ENCODE measurements at regions not wholly inside any gene's neighbourhood (a gene's known extent, or its start where the extent isn't known, plus 50 kb on each side); places are given as distances from the start of the nearest gene placed in this dataset.

DNA sequence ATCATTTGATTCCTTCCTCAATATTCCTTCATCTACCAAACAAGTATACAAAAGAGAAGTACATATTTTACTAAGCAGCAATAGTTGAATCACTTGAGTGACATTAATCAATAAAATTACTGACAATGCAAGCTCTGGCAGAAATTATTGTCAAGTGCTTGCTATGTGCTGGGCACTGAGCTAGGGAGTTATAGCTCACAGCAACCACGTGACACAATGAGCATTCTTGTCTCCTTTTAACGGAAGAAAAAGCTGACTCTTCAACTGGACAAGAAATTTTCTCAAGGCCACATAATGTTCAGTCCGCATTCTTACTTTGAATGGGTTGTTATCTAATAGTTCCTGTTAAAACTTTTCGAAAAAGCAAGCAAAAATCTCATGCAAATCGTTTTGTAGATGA is 500.1 kb downstream of the PYDC2 start:
- Mint-ChIP-seq H3K4me1 (ENCODE audit: low read depth, unreplicated experiment) (no peaks in the 10 kb centered on the region), H3K4me3 (ENCODE audit: unreplicated experiment) (no peak overlapping the region), H3K27ac (ENCODE audit: unreplicated experiment) (no peak overlapping the region), H3K36me3 (ENCODE audit: unreplicated experiment) (no peaks in the 10 kb centered on the region), H3K27me3 (ENCODE audit: unreplicated experiment) (no peaks in the 10 kb centered on the region), H3K9me3 (ENCODE audit: unreplicated experiment) (no peaks in the 10 kb centered on the region)
- TF ChIP-seq, protein P1, sequence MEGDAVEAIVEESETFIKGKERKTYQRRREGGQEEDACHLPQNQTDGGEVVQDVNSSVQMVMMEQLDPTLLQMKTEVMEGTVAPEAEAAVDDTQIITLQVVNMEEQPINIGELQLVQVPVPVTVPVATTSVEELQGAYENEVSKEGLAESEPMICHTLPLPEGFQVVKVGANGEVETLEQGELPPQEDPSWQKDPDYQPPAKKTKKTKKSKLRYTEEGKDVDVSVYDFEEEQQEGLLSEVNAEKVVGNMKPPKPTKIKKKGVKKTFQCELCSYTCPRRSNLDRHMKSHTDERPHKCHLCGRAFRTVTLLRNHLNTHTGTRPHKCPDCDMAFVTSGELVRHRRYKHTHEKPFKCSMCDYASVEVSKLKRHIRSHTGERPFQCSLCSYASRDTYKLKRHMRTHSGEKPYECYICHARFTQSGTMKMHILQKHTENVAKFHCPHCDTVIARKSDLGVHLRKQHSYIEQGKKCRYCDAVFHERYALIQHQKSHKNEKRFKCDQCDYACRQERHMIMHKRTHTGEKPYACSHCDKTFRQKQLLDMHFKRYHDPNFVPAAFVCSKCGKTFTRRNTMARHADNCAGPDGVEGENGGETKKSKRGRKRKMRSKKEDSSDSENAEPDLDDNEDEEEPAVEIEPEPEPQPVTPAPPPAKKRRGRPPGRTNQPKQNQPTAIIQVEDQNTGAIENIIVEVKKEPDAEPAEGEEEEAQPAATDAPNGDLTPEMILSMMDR (IDR thresholded peaks at IDR 0.05; ENCODE audit: partially characterized antibody, unreplicated experiment) = no peak
- DNase-seq = no peak

DNA sequence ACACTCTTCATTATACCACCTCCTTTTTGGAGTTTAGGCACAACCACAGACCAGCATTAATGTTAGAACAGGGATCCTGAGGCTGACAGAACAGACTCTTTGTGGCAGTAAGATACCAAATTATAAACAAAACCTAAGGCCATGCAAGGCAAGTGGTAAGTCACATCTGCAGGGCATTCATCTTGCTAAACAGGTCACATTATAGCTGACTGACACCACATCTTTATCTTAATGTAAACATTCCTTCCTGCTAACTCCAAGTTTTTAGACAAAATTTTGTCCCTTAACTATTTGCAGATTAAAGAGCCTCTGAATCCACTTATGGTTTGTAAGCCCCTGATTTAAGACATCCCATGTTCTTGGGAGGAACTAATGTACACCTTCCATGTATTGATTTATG is 500.6 kb downstream of the PYDC2 start:
- Mint-ChIP-seq H3K4me3 (ENCODE audit: unreplicated experiment) (no peak overlapping the region), H3K27me3 (ENCODE audit: unreplicated experiment) (no peaks in the 10 kb centered on the region), H3K36me3 (ENCODE audit: unreplicated experiment) (no peaks in the 10 kb centered on the region), H3K4me1 (ENCODE audit: low read depth, unreplicated experiment) (no peaks in the 10 kb centered on the region), H3K9me3 (ENCODE audit: unreplicated experiment) (no peaks in the 10 kb centered on the region), H3K27ac (ENCODE audit: unreplicated experiment) (no peak overlapping the region)
- no peak for DNase-seq
- TF ChIP-seq, protein P1 (IDR thresholded peaks at IDR 0.05; ENCODE audit: partially characterized antibody, unreplicated experiment) = no peak

DNA sequence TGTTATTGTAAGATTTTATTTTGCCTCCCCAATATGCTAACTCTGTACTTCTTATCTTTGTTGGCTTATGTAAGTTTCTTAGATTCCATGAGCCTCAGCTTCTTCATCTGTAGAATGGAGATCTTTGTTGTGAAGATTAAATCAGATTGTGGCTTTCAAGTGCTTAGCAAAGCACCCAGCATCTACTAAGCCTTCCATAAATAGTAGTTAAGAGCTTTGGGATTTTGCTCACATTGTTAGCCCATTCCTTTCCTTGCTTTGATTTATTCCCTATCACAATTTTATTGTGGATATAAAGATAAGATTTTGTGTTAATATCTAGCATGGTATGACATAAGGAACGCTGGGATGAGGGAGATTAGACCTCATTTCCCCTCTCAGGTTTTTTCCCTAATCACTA is 501.4 kb downstream of the PYDC2 start:
- no peak overlapping the region for H3K27ac Mint-ChIP-seq (ENCODE audit: unreplicated experiment)
- no peak for DNase-seq
- H3K27me3 Mint-ChIP-seq (ENCODE audit: unreplicated experiment) = no peaks in the 10 kb centered on the region
- H3K9me3 Mint-ChIP-seq (ENCODE audit: unreplicated experiment) = no peaks in the 10 kb centered on the region
- H3K4me3 Mint-ChIP-seq (ENCODE audit: unreplicated experiment) = no peak overlapping the region
- no peaks in the 10 kb centered on the region for H3K4me1 Mint-ChIP-seq (ENCODE audit: low read depth, unreplicated experiment)
- H3K36me3 Mint-ChIP-seq (ENCODE audit: unreplicated experiment) = no peaks in the 10 kb centered on the region
- TF ChIP-seq, protein P1 (IDR thresholded peaks at IDR 0.05; ENCODE audit: partially characterized antibody, unreplicated experiment) = no peak

DNA sequence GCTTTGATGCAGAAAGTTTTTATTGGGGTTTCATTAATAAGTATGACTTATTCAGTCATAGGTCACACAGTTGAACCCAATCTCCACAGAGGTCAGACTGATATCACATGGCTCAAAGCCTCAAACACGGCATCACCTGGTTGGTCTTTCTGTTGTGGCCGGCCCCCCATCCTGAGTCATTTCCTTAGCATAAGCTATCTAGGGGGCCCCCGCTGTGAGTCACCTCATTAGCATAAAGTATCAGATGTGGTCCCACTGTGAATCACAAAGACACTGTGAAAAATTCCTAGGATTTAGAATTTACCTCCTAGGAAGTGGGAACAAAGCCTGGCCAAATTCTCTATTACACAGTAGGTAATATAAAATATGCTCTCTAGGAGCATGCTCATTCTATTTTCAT is 502.2 kb downstream of the PYDC2 start:
- no peaks in the 10 kb centered on the region for H3K36me3 Mint-ChIP-seq (ENCODE audit: unreplicated experiment)
- DNase-seq = no peak
- H3K27ac Mint-ChIP-seq (ENCODE audit: unreplicated experiment) = no peak overlapping the region
- H3K9me3 Mint-ChIP-seq (ENCODE audit: unreplicated experiment) = no peaks in the 10 kb centered on the region
- H3K4me1 Mint-ChIP-seq (ENCODE audit: low read depth, unreplicated experiment) = no peaks in the 10 kb centered on the region
- no peaks in the 10 kb centered on the region for H3K27me3 Mint-ChIP-seq (ENCODE audit: unreplicated experiment)
- TF ChIP-seq, protein P1 (IDR thresholded peaks at IDR 0.05; ENCODE audit: partially characterized antibody, unreplicated experiment) = no peak
- H3K4me3 Mint-ChIP-seq (ENCODE audit: unreplicated experiment) = no peak overlapping the region

DNA sequence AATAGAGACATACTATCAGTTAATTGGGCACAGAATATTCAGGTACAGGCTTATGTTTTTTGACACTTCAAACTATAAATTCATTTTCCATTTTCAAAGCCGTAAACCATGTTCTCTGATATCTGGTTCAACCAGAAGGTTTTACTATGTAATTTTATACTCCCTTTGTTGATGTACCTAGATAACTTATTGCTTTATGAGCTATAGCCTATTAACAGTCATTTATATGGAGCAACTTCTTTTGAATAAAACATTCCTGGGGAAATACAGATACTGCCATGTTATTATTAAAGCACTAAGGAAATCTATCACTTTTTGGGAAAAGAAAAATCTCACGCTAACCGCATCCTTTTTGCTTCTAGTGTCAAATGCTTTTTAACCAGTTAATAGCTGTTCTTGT is 505.6 kb downstream of the PYDC2 start:
- H3K9me3 Mint-ChIP-seq (ENCODE audit: unreplicated experiment) = no peaks in the 10 kb centered on the region
- H3K27me3 Mint-ChIP-seq (ENCODE audit: unreplicated experiment) = no peaks in the 10 kb centered on the region
- TF ChIP-seq, protein P1 (IDR thresholded peaks at IDR 0.05; ENCODE audit: partially characterized antibody, unreplicated experiment) = no peak
- H3K4me3 Mint-ChIP-seq (ENCODE audit: unreplicated experiment) = no peak overlapping the region
- H3K36me3 Mint-ChIP-seq (ENCODE audit: unreplicated experiment) = no peaks in the 10 kb centered on the region
- no peaks in the 10 kb centered on the region for H3K4me1 Mint-ChIP-seq (ENCODE audit: low read depth, unreplicated experiment)
- DNase-seq = no peak
- no peak overlapping the region for H3K27ac Mint-ChIP-seq (ENCODE audit: unreplicated experiment)
